Stimulated activated CD8-positive, alpha-beta memory T cell treated with anti-CD3 and anti-CD28 coated beads, Interleukin-12 subunit alpha, Interleukin-12 subunit beta, amount 100 ng/mL, for 24 hours (primary cell): ENCODE measurements at regions not wholly inside any gene's neighbourhood (a gene's known extent, or its start where the extent isn't known, plus 50 kb on each side); places are given as distances from the start of the nearest gene placed in this dataset.
"Not testable (repeated sequence)": the region's sequence is repeated elsewhere in the genome, so short reads cannot be mapped to it uniquely, and the experiment has no call there.

Source experiments
- DNase-seq: peaks from one replicate; pipeline ENCODE4 v3.0.0-alpha.2; 2020; ENCODE audit errors: extremely low read depth

- not testable (repeated sequence) for DNase-seq
Measured at GRCh38 chr13:76659074-76659473, 227.1 kb downstream of the KCTD12 start.

GRCh38 chr13:76656500-76656899 is 229.7 kb downstream of the KCTD12 start:
- no peak for DNase-seq

GRCh38 chr13:76656056-76656455 is 230.1 kb downstream of the KCTD12 start:
- DNase-seq: no peak

GRCh38 chr13:76654263-76654662 is 231.9 kb downstream of the KCTD12 start:
- DNase-seq: no peak

GRCh38 chr13:76651286-76651685 is 234.9 kb downstream of the KCTD12 start:
- no peak for DNase-seq

- DNase-seq: no peak
Measured at GRCh38 chr13:76647550-76647949, 238.7 kb downstream of the KCTD12 start.

- no peak for DNase-seq
Measured at GRCh38 chr13:76646946-76647345, 239.3 kb downstream of the KCTD12 start.

GRCh38 chr13:76645632-76646031 is 240.6 kb downstream of the KCTD12 start:
- DNase-seq: no peak

- DNase-seq: no peak
Measured at GRCh38 chr13:76644906-76645305, 241.3 kb downstream of the KCTD12 start.

GRCh38 chr13:76643596-76643995 is 242.6 kb downstream of the KCTD12 start:
- no peak for DNase-seq

GRCh38 chr13:76641056-76641455 is 245.1 kb downstream of the KCTD12 start:
- DNase-seq: no peak

GRCh38 chr13:76638882-76639281 is 247.3 kb downstream of the KCTD12 start:
- no peak for DNase-seq

GRCh38 chr13:76638181-76638580 is 248.0 kb downstream of the KCTD12 start:
- DNase-seq: no peak

GRCh38 chr13:76637641-76638141 is 248.5 kb downstream of the KCTD12 start:
- no peak for DNase-seq

GRCh38 chr13:76636829-76637228 is 249.4 kb downstream of the KCTD12 start:
- DNase-seq: no peak

- DNase-seq: no peak
Measured at GRCh38 chr13:76635232-76636230, 250.7 kb downstream of the KCTD12 start.

- no peak for DNase-seq
Measured at GRCh38 chr13:76634431-76635191, 251.6 kb downstream of the KCTD12 start.

- DNase-seq: no peak
Measured at GRCh38 chr13:76632401-76633044, 253.7 kb downstream of the KCTD12 start.

- no peak for DNase-seq
Measured at GRCh38 chr13:76630629-76631230, 255.5 kb downstream of the KCTD12 start.

GRCh38 chr13:76622315-76623040 is 263.7 kb downstream of the KCTD12 start:
- no peak for DNase-seq

- no peak for DNase-seq
Measured at GRCh38 chr13:76621705-76622104, 264.5 kb downstream of the KCTD12 start.
